ENCODE measurements at regions not wholly inside any gene's neighbourhood (a gene's known extent, or its start where the extent isn't known, plus 50 kb on each side); places are given as distances from the start of the nearest gene placed in this dataset.

- Mint-ChIP-seq H3K27me3 (ENCODE audit: low read depth in 3 of 3) (peaks cover 2 to 13% (median 7%) of the 10 kb centered on the region in 3 donors), H3K4me3 (no peak overlapping the region), H3K4me1 (peaks cover 5% of the 10 kb centered on the region), H3K27ac (no peak overlapping the region), H3K36me3 (no peaks in the 10 kb centered on the region), H3K9me3 (no peaks in the 10 kb centered on the region)
- Histone ChIP-seq H2AFZ (ENCODE audit: insufficient read depth, low read depth, low read length, poor library complexity, severe bottlenecking) (no peak overlapping the region), H3K36me3 (replicated peaks in 1 of 2; ENCODE audit: control insufficient read depth in 1 of 2, insufficient read depth in 2 of 2, low read length in 2 of 2) (no peaks in the 10 kb centered on the region), H3K27me3 (ENCODE audit: control insufficient read depth in 2 of 2, insufficient read depth in 2 of 2, low read length in 2 of 2) (no peaks in the 10 kb centered on the region), H3K9me3 (replicated peaks in 1 of 2; ENCODE audit: control insufficient read depth in 1 of 2, insufficient read depth in 1 of 2, low read length in 2 of 2) (no peaks in the 10 kb centered on the region), H3K4me3 (replicated peaks in 1 of 3; ENCODE audit: low read depth in 2 of 3, low read length in 3 of 3) (no peak overlapping the region), H3K4me1 (ENCODE audit: control insufficient read depth in 1 of 2, insufficient read depth in 2 of 2, low read length in 2 of 2) (peaks cover 0 to 3% of the 10 kb centered on the region in 2 donors), H3K79me2 (ENCODE audit: insufficient read depth, low read length) (no peaks in the 10 kb centered on the region), H3K4me2 (replicated peaks; ENCODE audit: extremely low read depth, low read length, poor library complexity, severe bottlenecking) (no peak overlapping the region), H3K9ac (ENCODE audit: insufficient read depth, low read length, poor library complexity, severe bottlenecking) (no peak overlapping the region), H3K27ac (ENCODE audit: low read depth in 1 of 2, low read length in 2 of 2) (no peak overlapping the region), H4K20me1 (ENCODE audit: insufficient read depth, low read length) (no peaks in the 10 kb centered on the region)
- intact Hi-C loops (cut with micrococcal nuclease) = no loop called here
- 100% methylated on average over 4 of the region's 5 CpGs for WGBS (ENCODE audit: insufficient coverage)
- no peak for DNase-seq
- TF ChIP-seq, protein P1, sequence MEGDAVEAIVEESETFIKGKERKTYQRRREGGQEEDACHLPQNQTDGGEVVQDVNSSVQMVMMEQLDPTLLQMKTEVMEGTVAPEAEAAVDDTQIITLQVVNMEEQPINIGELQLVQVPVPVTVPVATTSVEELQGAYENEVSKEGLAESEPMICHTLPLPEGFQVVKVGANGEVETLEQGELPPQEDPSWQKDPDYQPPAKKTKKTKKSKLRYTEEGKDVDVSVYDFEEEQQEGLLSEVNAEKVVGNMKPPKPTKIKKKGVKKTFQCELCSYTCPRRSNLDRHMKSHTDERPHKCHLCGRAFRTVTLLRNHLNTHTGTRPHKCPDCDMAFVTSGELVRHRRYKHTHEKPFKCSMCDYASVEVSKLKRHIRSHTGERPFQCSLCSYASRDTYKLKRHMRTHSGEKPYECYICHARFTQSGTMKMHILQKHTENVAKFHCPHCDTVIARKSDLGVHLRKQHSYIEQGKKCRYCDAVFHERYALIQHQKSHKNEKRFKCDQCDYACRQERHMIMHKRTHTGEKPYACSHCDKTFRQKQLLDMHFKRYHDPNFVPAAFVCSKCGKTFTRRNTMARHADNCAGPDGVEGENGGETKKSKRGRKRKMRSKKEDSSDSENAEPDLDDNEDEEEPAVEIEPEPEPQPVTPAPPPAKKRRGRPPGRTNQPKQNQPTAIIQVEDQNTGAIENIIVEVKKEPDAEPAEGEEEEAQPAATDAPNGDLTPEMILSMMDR (IDR thresholded peaks at IDR 0.05) = no peak
Measured at GRCh38 chr10:29881811-29882210, 177.6 kb downstream of the JCAD start.

DNA sequence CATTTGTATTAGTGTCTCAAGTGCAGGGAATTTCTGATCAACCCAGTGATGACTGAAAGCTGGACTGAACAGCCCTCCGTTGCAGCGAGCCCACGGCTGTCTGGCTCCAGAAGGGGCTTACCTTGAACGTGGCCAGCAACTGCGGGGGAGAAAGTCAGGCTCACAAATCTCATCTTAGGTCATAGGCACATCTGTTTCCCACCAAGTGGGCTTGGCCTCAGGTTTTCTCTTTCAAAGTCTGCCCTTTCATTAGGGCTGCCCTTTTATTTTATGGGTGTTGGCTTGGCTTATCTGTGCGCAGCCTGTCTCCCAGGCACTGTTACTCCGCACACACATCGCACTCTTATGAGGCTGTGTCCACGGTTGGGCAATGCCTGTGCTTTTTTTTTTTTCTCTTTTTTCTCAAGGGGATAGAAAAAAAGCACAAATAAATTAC lies 178.0 kb downstream of the JCAD start:
- H3K4me1 Mint-ChIP-seq = peaks cover 5% of the 10 kb centered on the region
- Histone ChIP-seq H3K4me3 (replicated peaks in 1 of 3; ENCODE audit: low read depth in 2 of 3, low read length in 3 of 3) (no peak overlapping the region), H3K9me3 (replicated peaks in 1 of 2; ENCODE audit: control insufficient read depth in 1 of 2, insufficient read depth in 1 of 2, low read length in 2 of 2) (no peaks in the 10 kb centered on the region), H3K4me1 (ENCODE audit: control insufficient read depth in 1 of 2, insufficient read depth in 2 of 2, low read length in 2 of 2) (peaks cover 0 to 3% of the 10 kb centered on the region in 2 donors), H3K9ac (ENCODE audit: insufficient read depth, low read length, poor library complexity, severe bottlenecking) (no peak overlapping the region), H4K20me1 (ENCODE audit: insufficient read depth, low read length) (no peaks in the 10 kb centered on the region), H3K27me3 (ENCODE audit: control insufficient read depth in 2 of 2, insufficient read depth in 2 of 2, low read length in 2 of 2) (no peaks in the 10 kb centered on the region), H3K36me3 (replicated peaks in 1 of 2; ENCODE audit: control insufficient read depth in 1 of 2, insufficient read depth in 2 of 2, low read length in 2 of 2) (no peaks in the 10 kb centered on the region), H2AFZ (ENCODE audit: insufficient read depth, low read depth, low read length, poor library complexity, severe bottlenecking) (no peak overlapping the region), H3K79me2 (ENCODE audit: insufficient read depth, low read length) (no peaks in the 10 kb centered on the region), H3K4me2 (replicated peaks; ENCODE audit: extremely low read depth, low read length, poor library complexity, severe bottlenecking) (no peak overlapping the region), H3K27ac (ENCODE audit: low read depth in 1 of 2, low read length in 2 of 2) (no peak overlapping the region)
- H3K36me3 Mint-ChIP-seq = no peaks in the 10 kb centered on the region
- peaks cover 2 to 16% (median 7%) of the 10 kb centered on the region in 3 donors for H3K27me3 Mint-ChIP-seq (ENCODE audit: low read depth in 3 of 3)
- no peak overlapping the region for H3K4me3 Mint-ChIP-seq
- TF ChIP-seq, protein P1 (IDR thresholded peaks at IDR 0.05) = no peak
- no peaks in the 10 kb centered on the region for H3K9me3 Mint-ChIP-seq
- intact Hi-C loops (cut with micrococcal nuclease) = no loop called here
- 90% methylated on average over 8 of the region's 9 CpGs for WGBS (ENCODE audit: insufficient coverage)
- DNase-seq = no peak
- no peak overlapping the region for H3K27ac Mint-ChIP-seq

All from CD14-positive monocyte (primary cell).